Fibroblast of lung (primary cell): ENCODE measurements at regions not wholly inside any gene's neighbourhood (a gene's known extent, or its start where the extent isn't known, plus 50 kb on each side); places are given as distances from the start of the nearest gene placed in this dataset.

Source experiments
- DNase-seq, 2 donors: peaks; one replicate each; pipeline versions ENCODE4 v3.0.0 to v3.0.0-alpha.2; 2010; ENCODE audit warnings: low read depth in 2 of 2
- H2AFZ ChIP-seq: 2 replicates; pipeline ENCODE4 v1.5.1; 2012; ENCODE audit warnings: low read length, control low read depth, inconsistent platforms
- H3K27ac ChIP-seq: 2 replicates; pipeline ENCODE4 v1.5.1; 2011; ENCODE audit warnings: low read length, control low read depth; ENCODE audit not compliant: insufficient read depth
- H3K27me3 ChIP-seq: 2 replicates; pipeline ENCODE4 v1.5.1; 2011; ENCODE audit warnings: mild to moderate bottlenecking, low read length; ENCODE audit not compliant: control insufficient read depth, insufficient read depth
- H3K36me3 ChIP-seq: 2 replicates; pipeline ENCODE4 v1.5.1; 2011; ENCODE audit warnings: low read length; ENCODE audit not compliant: control insufficient read depth, insufficient read depth
- H3K4me1 ChIP-seq: 2 replicates; pipeline ENCODE4 v1.5.1; 2011; ENCODE audit warnings: low read length; ENCODE audit not compliant: control insufficient read depth, insufficient read depth; ENCODE audit errors: extremely low read depth
- H3K4me2 ChIP-seq: 2 replicates; pipeline ENCODE4 v1.5.1; 2011; ENCODE audit warnings: low read length, control low read depth; ENCODE audit not compliant: insufficient read depth; ENCODE audit errors: extremely low read depth
- H3K4me3 ChIP-seq, 4 experiments: fragments of 200-600 bp in 1 of 4; sonication (generic) in 1 of 4; replicated peaks in 1 of 4; 2 replicates each; pipeline ENCODE4 v1.5.1; 2011 to 2016; ENCODE audit warnings: low read length in 4 of 4, low read depth in 3 of 4, mild to moderate bottlenecking in 3 of 4, control low read depth in 2 of 4, inconsistent platforms in 1 of 4, mixed read lengths in 1 of 4; ENCODE audit not compliant: insufficient read depth in 1 of 4; ENCODE audit errors: control extremely low read depth in 1 of 4
- H3K79me2 ChIP-seq: 2 replicates; pipeline ENCODE4 v1.5.1; 2012; ENCODE audit warnings: mild to moderate bottlenecking, low read length, inconsistent platforms; ENCODE audit not compliant: control insufficient read depth, insufficient read depth
- H3K9ac ChIP-seq: 2 replicates; pipeline ENCODE4 v1.5.1; 2011; ENCODE audit warnings: mild to moderate bottlenecking, low read length, control low read depth; ENCODE audit not compliant: insufficient read depth
- H3K9me3 ChIP-seq: 2 replicates; pipeline ENCODE4 v1.5.1; 2012; ENCODE audit warnings: low read depth, low read length; ENCODE audit not compliant: control insufficient read depth, insufficient read depth
- H4K20me1 ChIP-seq: 2 replicates; pipeline ENCODE4 v1.5.1; 2011; ENCODE audit warnings: low read length; ENCODE audit not compliant: control insufficient read depth, insufficient read depth; ENCODE audit errors: extremely low read depth
- EZH2 ChIP-seq: IDR thresholded peaks from 2 replicates; pipeline ENCODE4 v1.5.1; 2012; ENCODE audit warnings: low read length, control low read depth, mild to moderate bottlenecking; ENCODE audit errors: missing control alignments
- TF ChIP-seq, protein P1 (sequence below), 2 donors: IDR thresholded peaks in 1 of 2; conservative IDR thresholded peaks in 1 of 2; 1 replicate in 1 of 2; 2 replicates in 1 of 2; pipeline ENCODE4 v1.5.1; 2011 to 2012; ENCODE audit warnings: low read length in 2 of 2, control low read depth in 1 of 2, inconsistent platforms in 1 of 2, low read depth in 1 of 2, mild to moderate bottlenecking in 1 of 2

DNA sequence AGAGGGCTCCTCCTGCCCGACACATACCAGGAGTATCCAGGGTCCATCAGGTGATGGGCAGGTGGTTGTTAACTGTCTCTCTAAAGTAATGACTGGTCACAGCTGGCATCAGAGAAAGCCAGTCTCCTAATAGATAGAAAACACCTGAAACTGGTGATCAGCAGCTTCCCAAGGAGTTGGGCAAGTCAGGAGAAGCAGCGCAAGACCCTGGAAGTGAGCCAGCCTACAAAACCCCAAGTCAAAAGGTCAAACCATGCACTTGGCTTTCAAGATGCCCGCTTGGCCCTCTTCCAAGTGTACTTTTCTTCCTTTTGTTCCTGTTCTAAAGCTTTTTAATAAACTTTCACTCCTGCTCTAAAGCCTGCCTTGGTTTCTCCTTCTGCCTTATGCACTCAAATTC lies 815.2 kb downstream of the DCDC2C start:
- Histone ChIP-seq H3K27me3 (no peaks in the 10 kb centered on the region), H3K4me1 (no peaks in the 10 kb centered on the region), H3K27ac (no peak overlapping the region), H3K4me2 (no peak overlapping the region), H4K20me1 (no peaks in the 10 kb centered on the region), H3K79me2 (no peaks in the 10 kb centered on the region), H3K9ac (no peak overlapping the region), H2AFZ (no peak overlapping the region), H3K4me3 (no peak overlapping the region), H3K36me3 (no peaks in the 10 kb centered on the region), H3K9me3 (no peaks in the 10 kb centered on the region)
- TF ChIP-seq EZH2: no peak
- TF ChIP-seq, protein P1, sequence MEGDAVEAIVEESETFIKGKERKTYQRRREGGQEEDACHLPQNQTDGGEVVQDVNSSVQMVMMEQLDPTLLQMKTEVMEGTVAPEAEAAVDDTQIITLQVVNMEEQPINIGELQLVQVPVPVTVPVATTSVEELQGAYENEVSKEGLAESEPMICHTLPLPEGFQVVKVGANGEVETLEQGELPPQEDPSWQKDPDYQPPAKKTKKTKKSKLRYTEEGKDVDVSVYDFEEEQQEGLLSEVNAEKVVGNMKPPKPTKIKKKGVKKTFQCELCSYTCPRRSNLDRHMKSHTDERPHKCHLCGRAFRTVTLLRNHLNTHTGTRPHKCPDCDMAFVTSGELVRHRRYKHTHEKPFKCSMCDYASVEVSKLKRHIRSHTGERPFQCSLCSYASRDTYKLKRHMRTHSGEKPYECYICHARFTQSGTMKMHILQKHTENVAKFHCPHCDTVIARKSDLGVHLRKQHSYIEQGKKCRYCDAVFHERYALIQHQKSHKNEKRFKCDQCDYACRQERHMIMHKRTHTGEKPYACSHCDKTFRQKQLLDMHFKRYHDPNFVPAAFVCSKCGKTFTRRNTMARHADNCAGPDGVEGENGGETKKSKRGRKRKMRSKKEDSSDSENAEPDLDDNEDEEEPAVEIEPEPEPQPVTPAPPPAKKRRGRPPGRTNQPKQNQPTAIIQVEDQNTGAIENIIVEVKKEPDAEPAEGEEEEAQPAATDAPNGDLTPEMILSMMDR (conservative IDR thresholded peaks at IDR 0.05 in 1 of 2, IDR thresholded peaks at IDR 0.05 in 1 of 2; ENCODE audit: low read depth in 1 of 2, low read length in 2 of 2): no peak
- no peak for DNase-seq

DNA sequence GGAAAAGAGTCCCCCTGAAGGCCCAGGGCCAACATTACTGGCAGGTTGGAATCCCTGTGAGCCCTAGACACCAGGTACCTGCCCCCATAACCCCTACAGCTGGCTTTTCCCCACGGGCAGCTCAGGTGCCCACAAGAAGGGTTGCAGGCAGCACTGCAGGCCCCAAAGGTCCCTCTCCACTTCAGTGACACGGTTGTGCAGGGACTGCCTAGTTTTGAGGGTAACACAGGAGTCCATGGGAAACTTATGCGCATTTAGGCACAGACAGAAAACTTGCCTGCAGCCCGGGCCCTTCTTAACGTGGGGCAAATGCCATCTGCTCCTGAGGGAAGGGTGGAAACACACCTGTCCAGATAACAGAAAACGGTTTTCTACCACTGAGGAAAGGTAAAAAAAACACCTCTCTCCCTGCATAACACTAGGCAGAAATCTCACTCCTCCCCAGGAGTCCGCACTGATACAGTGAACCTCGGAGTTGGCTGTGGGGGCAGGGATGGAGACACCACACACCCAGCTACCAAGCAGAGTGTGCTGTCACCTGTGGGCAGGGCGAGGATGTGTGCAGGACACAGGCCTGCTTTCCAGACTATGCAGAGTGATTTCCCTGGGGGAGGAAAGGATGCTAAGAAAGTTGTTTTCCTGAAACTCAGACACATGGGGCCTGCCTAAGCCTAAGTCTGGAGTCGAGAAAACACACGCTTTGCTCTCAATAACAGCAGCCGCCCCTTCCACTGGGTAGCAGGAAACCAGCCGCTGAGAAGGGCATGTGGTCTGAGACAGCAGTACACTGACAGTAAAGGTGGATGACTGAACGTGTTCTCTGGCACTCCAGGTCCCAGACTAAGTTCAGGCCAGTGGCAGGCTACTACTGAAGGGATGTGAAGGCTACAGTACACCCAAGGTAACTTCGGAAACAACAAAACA lies 819.4 kb downstream of the DCDC2C start:
- Histone ChIP-seq H2AFZ (no peak overlapping the region), H3K4me3 (no peak overlapping the region), H3K27me3 (no peaks in the 10 kb centered on the region), H3K27ac (no peak overlapping the region), H3K9ac (no peak overlapping the region), H3K4me1 (no peaks in the 10 kb centered on the region), H3K4me2 (no peak overlapping the region), H3K9me3 (no peaks in the 10 kb centered on the region), H4K20me1 (no peaks in the 10 kb centered on the region), H3K79me2 (no peaks in the 10 kb centered on the region), H3K36me3 (no peaks in the 10 kb centered on the region)
- no peak for TF ChIP-seq EZH2
- TF ChIP-seq, protein P1 (conservative IDR thresholded peaks at IDR 0.05 in 1 of 2, IDR thresholded peaks at IDR 0.05 in 1 of 2; ENCODE audit: low read depth in 1 of 2, low read length in 2 of 2): no peak
- no peak for DNase-seq

DNA sequence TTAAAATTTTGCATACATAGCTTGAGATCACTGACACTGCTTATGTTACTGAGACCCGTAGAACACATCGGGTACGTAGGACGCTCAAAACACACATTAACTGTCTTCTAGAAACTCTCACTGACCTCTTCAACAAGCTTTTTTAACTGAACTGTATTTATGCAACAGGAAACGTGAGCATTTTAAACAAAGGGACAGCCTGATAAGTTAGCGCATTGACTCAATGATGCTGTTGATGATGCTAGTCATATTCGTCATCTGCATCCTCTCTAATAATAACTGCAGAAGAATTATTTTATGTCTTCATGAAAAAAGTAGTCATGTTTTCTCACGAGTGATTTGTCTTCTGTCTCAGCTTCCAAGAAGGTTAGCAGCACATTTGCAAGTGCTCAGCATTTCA lies 824.0 kb downstream of the DCDC2C start:
- Histone ChIP-seq H3K9ac (no peak overlapping the region), H3K79me2 (no peaks in the 10 kb centered on the region), H3K9me3 (no peaks in the 10 kb centered on the region), H3K4me3 (no peak overlapping the region), H4K20me1 (no peaks in the 10 kb centered on the region), H3K36me3 (no peaks in the 10 kb centered on the region), H3K27ac (no peak overlapping the region), H3K27me3 (no peaks in the 10 kb centered on the region), H2AFZ (no peak overlapping the region), H3K4me1 (no peaks in the 10 kb centered on the region), H3K4me2 (no peak overlapping the region)
- TF ChIP-seq EZH2: no peak
- TF ChIP-seq, protein P1 (conservative IDR thresholded peaks at IDR 0.05 in 1 of 2, IDR thresholded peaks at IDR 0.05 in 1 of 2; ENCODE audit: low read depth in 1 of 2, low read length in 2 of 2): no peak
- no peak for DNase-seq
